H1 (cell line): ENCODE measurements at regions not wholly inside any gene's neighbourhood (a gene's known extent, or its start where the extent isn't known, plus 50 kb on each side); places are given as distances from the start of the nearest gene placed in this dataset.

Source experiments
- CTCF ChIA-PET: fragments of 300-600 bp; sonication (Branson Sonifier 250); formaldehyde crosslinking; loops from one replicate; lab custom pipeline; 2021; ENCODE audit not compliant: partially characterized antibody; lab: Charles Lee
- POLR2A ChIA-PET: fragments of 300-600 bp; sonication (Branson Sonifier 250); formaldehyde crosslinking; loops from one replicate; lab custom pipeline; 2021; ENCODE audit warnings: inconsistent platforms; ENCODE audit not compliant: partially characterized antibody; lab: Charles Lee
- DNase-seq, 2 experiments: peaks; one replicate each; pipeline versions ENCODE4 v3.0.0 to v3.0.0-alpha.2; 2010 to 2022; ENCODE audit warnings: low spot score in 2 of 2, low read depth in 1 of 2, mixed read lengths in 1 of 2
- FAIRE-seq: peaks from 2 replicates; lab custom pipeline; 2011; peaks lifted over from hg19 to GRCh38; lab: Jason Lieb, UNC
- H2AFZ ChIP-seq: 2 replicates; pipeline ENCODE4 v1.8.1; 2012; ENCODE audit warnings: low read length, inconsistent platforms
- H2AK5ac ChIP-seq: 2 replicates; pipeline ENCODE4 v1.6.1; 2013; ENCODE audit warnings: low read depth, low read length
- H2BK120ac ChIP-seq: replicated peaks from 2 replicates; pipeline ENCODE3; 2013; ENCODE audit warnings: low read depth, low read length, inconsistent platforms
- H2BK12ac ChIP-seq: 2 replicates; pipeline ENCODE4 v1.6.1; 2013; ENCODE audit warnings: low read depth, low read length
- H2BK15ac ChIP-seq: 2 replicates; pipeline ENCODE4 v1.6.1; 2013; ENCODE audit warnings: low read length
- H2BK20ac ChIP-seq: 2 replicates; pipeline ENCODE4 v1.6.1; 2013; ENCODE audit warnings: low read length
- H2BK5ac ChIP-seq: 2 replicates; pipeline ENCODE4 v1.6.1; 2013; ENCODE audit warnings: low read depth, low read length
- H3K14ac ChIP-seq: 2 replicates; pipeline ENCODE4 v1.6.1; 2013; ENCODE audit warnings: inconsistent platforms; ENCODE audit not compliant: insufficient read length
- H3K18ac ChIP-seq: 2 replicates; pipeline ENCODE4 v1.6.1; 2013; ENCODE audit warnings: low read length; ENCODE audit errors: extremely low read depth
- H3K23ac ChIP-seq: 2 replicates; pipeline ENCODE4 v1.6.1; 2013; ENCODE audit warnings: inconsistent platforms; ENCODE audit not compliant: insufficient read length
- H3K23me2 ChIP-seq: 2 replicates; pipeline ENCODE4 v1.6.1; 2013; ENCODE audit warnings: low read depth, low read length
- H3K27ac ChIP-seq: 2 replicates; pipeline ENCODE4 v1.6.1; 2011; ENCODE audit warnings: low read depth, low read length, inconsistent platforms
- H3K27me3 ChIP-seq, 4 experiments: replicated peaks in 1 of 4; 1 replicate in 1 of 4; 2 replicates in 3 of 4; pipeline versions ENCODE4 v1.6.1 to v1.8.1; 2011 to 2013; ENCODE audit warnings: low read length in 3 of 4, mild to moderate bottlenecking in 3 of 4, inconsistent platforms in 2 of 4, mixed read lengths in 2 of 4, moderate library complexity in 1 of 4; ENCODE audit not compliant: control insufficient read depth in 3 of 4, insufficient read depth in 3 of 4; ENCODE audit errors: extremely low read depth in 1 of 4
- H3K36me3 ChIP-seq, 4 experiments: 2 replicates each; pipeline versions ENCODE4 v1.6.1 to v1.8.1; 2011 to 2013; ENCODE audit warnings: mild to moderate bottlenecking in 4 of 4, low read length in 3 of 4, moderate library complexity in 2 of 4, control low read depth in 1 of 4, inconsistent platforms in 1 of 4; ENCODE audit not compliant: insufficient read depth in 4 of 4, control insufficient read depth in 2 of 4
- H3K4ac ChIP-seq: replicated peaks from 2 replicates; pipeline ENCODE3; 2013; ENCODE audit warnings: low read length, low read depth, mixed read lengths, inconsistent platforms; ENCODE audit not compliant: insufficient read length
- H3K4me1 ChIP-seq, 4 experiments: replicated peaks in 1 of 4; 1 replicate in 1 of 4; 2 replicates in 3 of 4; pipeline versions ENCODE4 v1.6.1 to v1.8.1; 2011 to 2013; ENCODE audit warnings: low read length in 3 of 4, inconsistent platforms in 2 of 4, mixed read lengths in 1 of 4; ENCODE audit not compliant: insufficient read depth in 4 of 4, control insufficient read depth in 3 of 4
- H3K4me2 ChIP-seq, 2 experiments: 2 replicates each; pipeline versions ENCODE4 v1.6.1 to v1.8.1; 2011 to 2013; ENCODE audit warnings: low read depth in 2 of 2, low read length in 2 of 2, control low read depth in 1 of 2, inconsistent platforms in 1 of 2, mild to moderate bottlenecking in 1 of 2; ENCODE audit not compliant: insufficient read depth in 1 of 2
- H3K4me3 ChIP-seq, 4 experiments: fragments of 200-600, 300-600 bp in 1 of 4; sonication (generic), shearing (Covaris generic), sonication (Bioruptor Twin) in 1 of 4; 2 replicates each; pipeline versions ENCODE4 v1.5.1 to v1.8.1; 2011 to 2016; ENCODE audit warnings: low read length in 4 of 4, low read depth in 3 of 4, control low read depth in 2 of 4, inconsistent platforms in 2 of 4, mild to moderate bottlenecking in 2 of 4, mixed read lengths in 1 of 4, moderate library complexity in 1 of 4; ENCODE audit not compliant: insufficient read depth in 2 of 4; ENCODE audit errors: extremely low read depth in 1 of 4
- H3K56ac ChIP-seq: replicated peaks from 2 replicates; pipeline ENCODE3; 2013; ENCODE audit warnings: low read depth, mild to moderate bottlenecking, mixed read lengths, low read length, inconsistent platforms; ENCODE audit not compliant: insufficient read length
- H3K79me1 ChIP-seq: 2 replicates; pipeline ENCODE4 v1.6.1; 2013; ENCODE audit warnings: low read depth, low read length, control low read depth
- H3K79me2 ChIP-seq, 2 experiments: 2 replicates each; pipeline versions ENCODE4 v1.6.1 to v1.8.1; 2012 to 2013; ENCODE audit warnings: low read length in 2 of 2, mild to moderate bottlenecking in 2 of 2, inconsistent platforms in 1 of 2; ENCODE audit not compliant: insufficient read depth in 2 of 2, control insufficient read depth in 1 of 2
- H3K9ac ChIP-seq, 4 experiments: replicated peaks in 1 of 4; 1 replicate in 1 of 4; 2 replicates in 3 of 4; pipeline versions ENCODE4 v1.6.1 to v1.8.1; 2011 to 2013; ENCODE audit warnings: low read depth in 3 of 4, low read length in 3 of 4, control low read depth in 2 of 4, mild to moderate bottlenecking in 2 of 4, moderate library complexity in 2 of 4, inconsistent platforms in 1 of 4; ENCODE audit errors: extremely low read depth in 1 of 4
- H3K9me3 ChIP-seq, 2 experiments: 2 replicates each; pipeline versions ENCODE4 v1.6.1 to v1.8.1; 2012 to 2013; ENCODE audit warnings: mild to moderate bottlenecking in 2 of 2, moderate library complexity in 2 of 2, control low read depth in 1 of 2, inconsistent platforms in 1 of 2, low read depth in 1 of 2, low read length in 1 of 2, mixed read lengths in 1 of 2; ENCODE audit not compliant: insufficient read depth in 2 of 2
- H4K20me1 ChIP-seq, 2 experiments: replicated peaks in 1 of 2; 2 replicates each; pipeline versions ENCODE3 to v1.8.1; 2011 to 2013; ENCODE audit warnings: inconsistent platforms in 2 of 2, low read length in 2 of 2, mild to moderate bottlenecking in 1 of 2; ENCODE audit not compliant: insufficient read depth in 2 of 2, control insufficient read depth in 1 of 2
- H4K5ac ChIP-seq: 2 replicates; pipeline ENCODE4 v1.6.1; 2013; ENCODE audit warnings: low read length, low read depth, mixed read lengths, inconsistent platforms; ENCODE audit not compliant: insufficient read length
- H4K8ac ChIP-seq: 2 replicates; pipeline ENCODE4 v1.8.0; 2013; ENCODE audit warnings: mild to moderate bottlenecking, moderate library complexity, low read length, inconsistent platforms; ENCODE audit not compliant: insufficient read depth; ENCODE audit errors: extremely low read depth
- H4K91ac ChIP-seq: replicated peaks from 2 replicates; pipeline ENCODE3; 2013; ENCODE audit warnings: low read length, mixed read lengths, inconsistent platforms; ENCODE audit not compliant: insufficient read length
- BRCA1 ChIP-seq: IDR thresholded peaks from 2 replicates; pipeline ENCODE4 v1.6.1; 2012; ENCODE audit warnings: low read depth, low read length, improper control_type of control experiment
- SP2 ChIP-seq: IDR thresholded peaks from 2 replicates; pipeline ENCODE4 v1.6.1; 2012; ENCODE audit warnings: mild to moderate bottlenecking, low read length, inconsistent platforms
- TAF7 ChIP-seq: optimal IDR thresholded peaks from 2 replicates; pipeline ENCODE3; 2011; ENCODE audit warnings: low read depth, mild to moderate bottlenecking, inconsistent platforms, low read length, moderate library complexity, borderline replicate concordance
- ZNF274 ChIP-seq: IDR thresholded peaks from 2 replicates; pipeline ENCODE4 v1.7.0; 2012; ENCODE audit warnings: low read length, borderline replicate concordance; ENCODE audit errors: extremely low read depth
- WGBS, 2 experiments: shearing (Covaris generic) in 1 of 2; methylation state at CpG; one replicate each; pipeline versions ENCODE4 v1.1.6 to v1.1.7; 2013 to 2015; ENCODE audit warnings: low lambda C conversion rate in 2 of 2, mixed read lengths in 2 of 2, inconsistent platforms in 1 of 2, low coverage in 1 of 2, missing lambda C conversion rate in 1 of 2; ENCODE audit not compliant: insufficient replicate concordance in 2 of 2, insufficient coverage in 1 of 2, insufficient read length in 1 of 2; ENCODE audit errors: extremely low coverage in 1 of 2, missing lambda C conversion rate in 1 of 2; 5-methylcytosine and 5-hydroxymethylcytosine counted together
- TF ChIP-seq, protein P1 (sequence below): IDR thresholded peaks from 2 replicates; pipeline ENCODE4 v1.6.1; 2011; ENCODE audit warnings: low read depth, mild to moderate bottlenecking, low read length; ENCODE audit not compliant: insufficient read depth
- TF ChIP-seq, protein P2 (sequence below): IDR thresholded peaks from 2 replicates; pipeline ENCODE4 v1.6.1; 2011; ENCODE audit warnings: low read length, improper control_type of control experiment

DNA sequence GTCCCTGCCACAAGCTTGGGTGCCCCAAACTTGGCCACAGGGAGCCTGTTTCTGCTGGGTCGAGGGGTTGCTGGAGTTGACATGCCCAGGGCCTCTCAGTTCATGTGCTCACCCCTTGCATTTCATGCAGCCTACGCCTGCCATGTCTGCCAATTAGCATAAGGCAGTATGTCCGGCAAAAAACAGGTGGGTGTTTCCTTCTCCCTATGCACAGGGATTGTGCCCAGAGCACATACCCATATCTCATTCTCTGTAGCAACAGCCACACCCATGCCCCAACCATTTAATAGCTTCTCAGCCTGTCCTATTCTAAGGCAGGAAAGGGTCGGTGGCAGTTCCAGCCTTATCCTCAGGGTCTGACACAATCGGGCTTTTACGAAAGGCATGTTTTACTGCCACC lies 340.4 kb upstream of the ASIC2 start:
- no peak overlapping the region for H2BK12ac ChIP-seq
- no peak overlapping the region for H3K14ac ChIP-seq
- peaks cover 0 to 5% (median 0%) of the 10 kb centered on the region in 4 experiments; a peak in 2 of 8 replicates for H3K36me3 ChIP-seq
- no peak overlapping the region for H2AFZ ChIP-seq
- no peak for FAIRE-seq
- no peaks in the 10 kb centered on the region for H3K4me1 ChIP-seq
- CTCF ChIA-PET = interaction anchor here (1.0 to 4.0 kb wide), 7 partner anchors 10 to 113 kb away, joined by 3 to 14 read pairs (median 4); no protein-coding TSS in a partner anchor
- H3K23me2 ChIP-seq = peaks cover 3% of the 10 kb centered on the region; the same call in 1 of the 2 replicates
- H3K4me2 ChIP-seq = no peak overlapping the region
- H3K27me3 ChIP-seq = no peaks in the 10 kb centered on the region; a peak in 1 of 7 replicates
- H3K79me2 ChIP-seq = no peaks in the 10 kb centered on the region
- no peak overlapping the region for H3K4me3 ChIP-seq
- H2BK5ac ChIP-seq = no peak overlapping the region
- DNase-seq = no peak
- H4K5ac ChIP-seq = no peak overlapping the region
- no peaks in the 10 kb centered on the region for H3K79me1 ChIP-seq
- H3K23ac ChIP-seq = no peak overlapping the region
- no peak overlapping the region for H3K4ac ChIP-seq
- WGBS, 2 experiments = 86% methylated on average over 6 of the region's 6 CpGs; no CpG with 5 or more reads in 1 of the 2 experiments
- POLR2A ChIA-PET = no interaction called here
- H3K9me3 ChIP-seq = peaks cover 5 to 12% of the 10 kb centered on the region in 2 experiments
- no peak overlapping the region for H2BK15ac ChIP-seq
- H2AK5ac ChIP-seq = no peak overlapping the region
- H2BK20ac ChIP-seq = no peak overlapping the region
- H3K27ac ChIP-seq = no peak overlapping the region
- H3K9ac ChIP-seq = no peak overlapping the region
- no peak overlapping the region for H3K56ac ChIP-seq
- H4K20me1 ChIP-seq = no peaks in the 10 kb centered on the region
- no peak overlapping the region for H4K91ac ChIP-seq
- H4K8ac ChIP-seq = no peak overlapping the region
- H2BK120ac ChIP-seq = no peak overlapping the region
- TF ChIP-seq ZNF274 (no peak), TAF7 (no peak), SP2 (no peak), BRCA1 (no peak)
- TF ChIP-seq, protein P1, sequence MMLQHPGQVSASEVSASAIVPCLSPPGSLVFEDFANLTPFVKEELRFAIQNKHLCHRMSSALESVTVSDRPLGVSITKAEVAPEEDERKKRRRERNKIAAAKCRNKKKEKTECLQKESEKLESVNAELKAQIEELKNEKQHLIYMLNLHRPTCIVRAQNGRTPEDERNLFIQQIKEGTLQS = no peak
- TF ChIP-seq, protein P2, sequence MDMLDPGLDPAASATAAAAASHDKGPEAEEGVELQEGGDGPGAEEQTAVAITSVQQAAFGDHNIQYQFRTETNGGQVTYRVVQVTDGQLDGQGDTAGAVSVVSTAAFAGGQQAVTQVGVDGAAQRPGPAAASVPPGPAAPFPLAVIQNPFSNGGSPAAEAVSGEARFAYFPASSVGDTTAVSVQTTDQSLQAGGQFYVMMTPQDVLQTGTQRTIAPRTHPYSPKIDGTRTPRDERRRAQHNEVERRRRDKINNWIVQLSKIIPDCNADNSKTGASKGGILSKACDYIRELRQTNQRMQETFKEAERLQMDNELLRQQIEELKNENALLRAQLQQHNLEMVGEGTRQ = no peak
- no peak overlapping the region for H3K18ac ChIP-seq
